NT2/D1 (cell line): ENCODE measurements at regions not wholly inside any gene's neighbourhood (a gene's known extent, or its start where the extent isn't known, plus 50 kb on each side); places are given as distances from the start of the nearest gene placed in this dataset.

ENCODE experiments used
- SUZ12 ChIP-seq: IDR thresholded peaks from 2 replicates; pipeline ENCODE4 v1.6.1; 2011; ENCODE audit not compliant: insufficient read length, insufficient read depth; ENCODE audit errors: extremely low read depth
- YY1 ChIP-seq: IDR thresholded peaks from 2 replicates; pipeline ENCODE4 v1.6.1; 2011; ENCODE audit not compliant: insufficient read length, insufficient read depth

DNA sequence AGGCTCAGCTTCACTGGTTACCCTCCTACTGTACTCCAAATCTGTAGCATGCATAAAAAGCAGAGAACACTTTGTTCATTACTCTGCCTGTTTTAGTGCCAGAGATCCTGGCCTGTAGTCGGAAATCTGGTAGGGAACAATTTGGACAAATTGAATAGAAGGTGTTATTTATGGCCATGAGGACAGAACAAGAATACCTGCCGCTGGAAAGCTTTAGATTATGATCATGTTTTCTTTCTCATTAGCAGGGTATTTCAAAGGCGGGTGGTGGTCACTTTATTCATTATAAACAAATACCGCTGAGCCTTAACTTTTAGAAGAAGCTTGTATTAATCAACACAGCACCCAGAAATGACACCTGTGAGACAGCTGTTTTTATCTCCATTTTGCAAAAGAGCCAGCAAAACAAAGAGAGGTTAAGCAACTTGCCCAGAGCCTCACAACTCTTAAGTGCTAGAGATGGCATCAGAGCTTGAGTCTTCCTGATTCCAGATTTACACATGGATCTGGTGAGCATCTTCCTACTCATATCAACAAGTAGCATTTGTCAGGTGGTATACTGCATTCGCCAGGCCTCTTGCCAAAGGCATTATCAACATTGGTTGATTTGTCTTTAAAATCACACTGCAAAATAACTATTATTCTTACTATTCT, 110.5 kb downstream of the LCA5 start:
- no peak for TF ChIP-seq SUZ12
- TF ChIP-seq YY1: no peak
